ENCODE measurements at regions not wholly inside any gene's neighbourhood (a gene's known extent, or its start where the extent isn't known, plus 50 kb on each side); places are given as distances from the start of the nearest gene placed in this dataset.

DNA sequence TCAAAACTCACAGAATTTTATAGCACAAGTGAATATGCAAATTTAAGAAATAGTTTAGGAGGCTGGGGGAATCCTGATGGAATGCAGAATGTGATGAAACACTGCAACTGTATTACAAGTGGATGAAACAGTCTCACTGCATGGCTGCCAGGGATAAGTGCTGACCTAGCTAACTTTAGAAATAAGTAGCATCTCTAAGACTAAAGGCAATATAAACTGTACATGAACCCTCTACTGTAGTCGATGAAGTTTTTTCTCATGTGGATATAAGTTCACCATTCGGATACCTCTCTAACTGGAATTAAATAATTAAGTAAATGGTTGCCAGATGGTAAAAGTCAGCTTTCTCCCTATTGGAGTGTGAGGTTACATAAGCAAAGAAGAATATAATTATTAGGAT, 777.8 kb upstream of the RAB6C start:
- ChIA-PET CTCF (ENCODE audit: low intra/inter-chr PET ratio, low total read pairs) (no interaction called here), POLR2A (no interaction called here)
- BruUV-seq (replicated peaks), result no TSS peak
- TF ChIP-seq NFIB (CRISPR knock-in tag; IDR thresholded peaks at IDR 0.05; ENCODE audit: borderline replicate concordance), result no peak
- TF ChIP-seq MAFK (conservative IDR thresholded peaks at IDR 0.05 in 1 of 2, IDR thresholded peaks at IDR 0.05 in 1 of 2; ENCODE audit: low read length in 2 of 2), result peak; percentile 38 to 55; a peak in 3 of 4 replicates
- no peak for TF ChIP-seq PHB2 (IDR thresholded peaks at IDR 0.05; ENCODE audit: partially characterized antibody)
- TF ChIP-seq SALL1 (CRISPR knock-in tag; IDR thresholded peaks at IDR 0.05), result no peak
- no peak for TF ChIP-seq GATAD2A (CRISPR knock-in tag; IDR thresholded peaks at IDR 0.05)
- TF ChIP-seq MAFF (IDR thresholded peaks at IDR 0.05; ENCODE audit: low read depth, low read length), result 0 out of 2 replicates have a peak, but pooled peaks have one; percentile 4
- TF ChIP-seq MATR3 (CRISPR knock-in tag; IDR thresholded peaks at IDR 0.05), result no peak
- no peak for TF ChIP-seq U2AF2 (IDR thresholded peaks at IDR 0.05; ENCODE audit: low read depth, low read length)
- TF ChIP-seq, protein P1, sequence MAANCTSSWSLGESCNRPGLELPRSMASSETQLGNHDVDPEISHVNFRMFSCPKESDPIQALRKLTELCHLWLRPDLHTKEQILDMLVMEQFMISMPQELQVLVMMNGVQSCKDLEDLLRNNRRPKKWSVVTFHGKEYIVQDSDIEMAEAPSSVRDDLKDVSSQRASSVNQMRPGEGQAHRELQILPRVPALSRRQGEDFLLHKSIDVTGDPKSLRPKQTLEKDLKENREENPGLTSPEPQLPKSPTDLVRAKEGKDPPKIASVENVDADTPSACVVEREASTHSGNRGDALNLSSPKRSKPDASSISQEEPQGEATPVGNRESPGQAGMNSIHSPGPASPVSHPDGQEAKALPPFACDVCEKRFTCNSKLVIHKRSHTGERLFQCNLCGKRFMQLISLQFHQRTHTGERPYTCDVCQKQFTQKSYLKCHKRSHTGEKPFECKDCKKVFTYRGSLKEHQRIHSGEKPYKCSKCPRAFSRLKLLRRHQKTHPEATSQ (CRISPR knock-in tag; IDR thresholded peaks at IDR 0.05; ENCODE audit: borderline replicate concordance), result no peak
- TF ChIP-seq BORCS8-MEF2B (CRISPR knock-in tag; IDR thresholded peaks at IDR 0.05), result no peak
- no peak for TF ChIP-seq EEA1 (CRISPR knock-in tag; IDR thresholded peaks at IDR 0.05; ENCODE audit: borderline replicate concordance)
- no peak for TF ChIP-seq CHD2 (IDR thresholded peaks at IDR 0.05; ENCODE audit: low read depth, low read length)
- TF ChIP-seq STAG1 (CRISPR knock-in tag; IDR thresholded peaks at IDR 0.05), result no peak
- no peak for TF ChIP-seq SALL2 (CRISPR knock-in tag; IDR thresholded peaks at IDR 0.05)
- TF ChIP-seq ZNF124 (CRISPR knock-in tag; IDR thresholded peaks at IDR 0.05), result no peak
- TF ChIP-seq, protein P2, sequence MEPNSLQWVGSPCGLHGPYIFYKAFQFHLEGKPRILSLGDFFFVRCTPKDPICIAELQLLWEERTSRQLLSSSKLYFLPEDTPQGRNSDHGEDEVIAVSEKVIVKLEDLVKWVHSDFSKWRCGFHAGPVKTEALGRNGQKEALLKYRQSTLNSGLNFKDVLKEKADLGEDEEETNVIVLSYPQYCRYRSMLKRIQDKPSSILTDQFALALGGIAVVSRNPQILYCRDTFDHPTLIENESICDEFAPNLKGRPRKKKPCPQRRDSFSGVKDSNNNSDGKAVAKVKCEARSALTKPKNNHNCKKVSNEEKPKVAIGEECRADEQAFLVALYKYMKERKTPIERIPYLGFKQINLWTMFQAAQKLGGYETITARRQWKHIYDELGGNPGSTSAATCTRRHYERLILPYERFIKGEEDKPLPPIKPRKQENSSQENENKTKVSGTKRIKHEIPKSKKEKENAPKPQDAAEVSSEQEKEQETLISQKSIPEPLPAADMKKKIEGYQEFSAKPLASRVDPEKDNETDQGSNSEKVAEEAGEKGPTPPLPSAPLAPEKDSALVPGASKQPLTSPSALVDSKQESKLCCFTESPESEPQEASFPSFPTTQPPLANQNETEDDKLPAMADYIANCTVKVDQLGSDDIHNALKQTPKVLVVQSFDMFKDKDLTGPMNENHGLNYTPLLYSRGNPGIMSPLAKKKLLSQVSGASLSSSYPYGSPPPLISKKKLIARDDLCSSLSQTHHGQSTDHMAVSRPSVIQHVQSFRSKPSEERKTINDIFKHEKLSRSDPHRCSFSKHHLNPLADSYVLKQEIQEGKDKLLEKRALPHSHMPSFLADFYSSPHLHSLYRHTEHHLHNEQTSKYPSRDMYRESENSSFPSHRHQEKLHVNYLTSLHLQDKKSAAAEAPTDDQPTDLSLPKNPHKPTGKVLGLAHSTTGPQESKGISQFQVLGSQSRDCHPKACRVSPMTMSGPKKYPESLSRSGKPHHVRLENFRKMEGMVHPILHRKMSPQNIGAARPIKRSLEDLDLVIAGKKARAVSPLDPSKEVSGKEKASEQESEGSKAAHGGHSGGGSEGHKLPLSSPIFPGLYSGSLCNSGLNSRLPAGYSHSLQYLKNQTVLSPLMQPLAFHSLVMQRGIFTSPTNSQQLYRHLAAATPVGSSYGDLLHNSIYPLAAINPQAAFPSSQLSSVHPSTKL (CRISPR knock-in tag; IDR thresholded peaks at IDR 0.05), result no peak
- TF ChIP-seq FOXM1 (CRISPR knock-in tag; IDR thresholded peaks at IDR 0.05), result no peak
- H3K79me2 ChIP-seq (ENCODE audit: insufficient read depth, low read length), result no peaks in the 10 kb centered on the region
- H2AFZ ChIP-seq (ENCODE audit: low read length), result no peak overlapping the region
- no peak overlapping the region for H3K9ac ChIP-seq (ENCODE audit: insufficient read depth, low read depth, low read length)
- ATAC-seq (no peak), FAIRE-seq (no peak), DNase-seq (ENCODE audit: low spot score) (no peak)
- no peak overlapping the region for H3K4me3 ChIP-seq (replicated peaks in 1 of 3; ENCODE audit: insufficient read depth in 1 of 3, low read depth in 2 of 3, low read length in 3 of 3)
- no peaks in the 10 kb centered on the region for H3K36me3 ChIP-seq (replicated peaks in 1 of 2; ENCODE audit: control insufficient read depth in 1 of 2, insufficient read depth in 2 of 2, low read length in 2 of 2)
- 33% methylated on average over 2 of the region's 2 CpGs for WGBS (ENCODE audit: low lambda C conversion rate)
- H3K4me2 ChIP-seq (ENCODE audit: low read depth, low read length), result no peak overlapping the region
- no peaks in the 10 kb centered on the region for H3K9me3 ChIP-seq (ENCODE audit: low read length)
- intact Hi-C loops (cut with micrococcal nuclease; ENCODE audit: unreplicated experiment), result no loop called here
- H4K20me1 ChIP-seq (ENCODE audit: insufficient read depth, low read length), result no peaks in the 10 kb centered on the region; the same call in 1 of the 2 replicates
- no peak overlapping the region for H3K27ac ChIP-seq (ENCODE audit: extremely low read length, insufficient read depth, low read length)
- in situ Hi-C loops (cut with HindIII; ENCODE audit: extremely low pct_ligation_motif_present, low pct_unique_long_range_greater_than_20kb), result no loop called here
- no peaks in the 10 kb centered on the region for H3K4me1 ChIP-seq (ENCODE audit: insufficient read depth, low read length)
- H3K27me3 ChIP-seq (ENCODE audit: control insufficient read depth in 1 of 2, insufficient read depth in 2 of 2, low read length in 2 of 2), result peaks cover 0 to 10% of the 10 kb centered on the region in 2 experiments; a peak in 1 of 5 replicates
